IMR-90 (cell line): ENCODE measurements at regions not wholly inside any gene's neighbourhood (a gene's known extent, or its start where the extent isn't known, plus 50 kb on each side); places are given as distances from the start of the nearest gene placed in this dataset.

Experiments used
- ATAC-seq: fragments of 200-7000 bp; cut with Tn5 transposase; 2 replicates; pipeline ENCODE4 v1.9.1; 2020; ENCODE audit warnings: low read depth, mild to moderate bottlenecking, moderate library complexity
- BruUV-seq: library from RNA; stranded (reverse); fragments of 400-500 nt; replicated peaks from 2 replicates; lab custom pipeline; 2021; lab: Mats Ljungman, UMichigan
- CTCF ChIA-PET: fragments of 300-600 bp; formaldehyde crosslinking; extraction: SDS; loops from one replicate; lab custom pipeline; 2021; ENCODE audit warnings: antibody characterized with exemption; lab: Yijun Ruan, JAX
- POLR2A ChIA-PET: fragments of 300-600 bp; sonication (Branson Sonifier 250); formaldehyde crosslinking; loops from one replicate; lab custom pipeline; 2022; ENCODE audit warnings: antibody characterized with exemption; ENCODE audit not compliant: unreplicated experiment; lab: Charles Lee
- DNase-seq: peaks from one replicate; pipeline ENCODE4 v3.0.0; 2013
- H2AFZ ChIP-seq: replicated peaks from 2 replicates; pipeline ENCODE3; 2013; ENCODE audit warnings: low read length, mild to moderate bottlenecking; ENCODE audit not compliant: poor library complexity
- H2AK5ac ChIP-seq: 2 replicates; pipeline ENCODE4 v1.6.1; 2013; ENCODE audit warnings: low read depth, low read length, inconsistent platforms
- H2AK9ac ChIP-seq: replicated peaks from 2 replicates; pipeline ENCODE3; 2013; ENCODE audit warnings: mild to moderate bottlenecking, low read depth, low read length, moderate library complexity; ENCODE audit not compliant: poor library complexity
- H2BK120ac ChIP-seq: 2 replicates; pipeline ENCODE4 v1.6.1; 2013; ENCODE audit warnings: low read depth, low read length, inconsistent platforms
- H2BK15ac ChIP-seq: 3 replicates; pipeline ENCODE4 v1.6.1; 2013; ENCODE audit warnings: low read depth, low read length, inconsistent platforms
- H2BK20ac ChIP-seq: 2 replicates; pipeline ENCODE4 v1.6.1; 2013; ENCODE audit warnings: low read depth, mild to moderate bottlenecking, inconsistent platforms, low read length, moderate library complexity
- H2BK5ac ChIP-seq: 2 replicates; pipeline ENCODE4 v1.6.1; 2013; ENCODE audit warnings: mild to moderate bottlenecking, low read depth, low read length, inconsistent platforms; ENCODE audit not compliant: poor library complexity, severe bottlenecking
- H3K14ac ChIP-seq: replicated peaks from 2 replicates; pipeline ENCODE4 v1.6.1; 2013; ENCODE audit warnings: low read depth, low read length, inconsistent platforms
- H3K18ac ChIP-seq: 2 replicates; pipeline ENCODE4 v1.6.1; 2013; ENCODE audit warnings: low read depth, low read length, control low read depth
- H3K23ac ChIP-seq: 2 replicates; pipeline ENCODE4 v1.6.1; 2013; ENCODE audit warnings: low read depth, low read length, inconsistent platforms
- H3K27ac ChIP-seq: 2 replicates; pipeline ENCODE4 v1.5.1; 2013; ENCODE audit warnings: mild to moderate bottlenecking, control low read depth, low read length; ENCODE audit not compliant: insufficient read depth
- H3K27me3 ChIP-seq: 2 replicates; pipeline ENCODE4 v1.6.1; 2013; ENCODE audit warnings: low read length; ENCODE audit not compliant: control insufficient read depth, insufficient read depth
- H3K36me3 ChIP-seq: 2 replicates; pipeline ENCODE4 v1.6.1; 2013; ENCODE audit warnings: low read length, mixed read lengths; ENCODE audit not compliant: control insufficient read depth, insufficient read depth
- H3K4ac ChIP-seq: 2 replicates; pipeline ENCODE4 v1.6.1; 2013; ENCODE audit warnings: low read depth, low read length, inconsistent platforms
- H3K4me1 ChIP-seq: 2 replicates; pipeline ENCODE4 v1.6.1; 2013; ENCODE audit warnings: low read length, mixed read lengths; ENCODE audit not compliant: control insufficient read depth, insufficient read depth
- H3K4me2 ChIP-seq: 2 replicates; pipeline ENCODE4 v1.6.1; 2013; ENCODE audit warnings: low read depth, mild to moderate bottlenecking, control low read depth, low read length, moderate library complexity
- H3K4me3 ChIP-seq: 2 replicates; pipeline ENCODE4 v1.5.1; 2013; ENCODE audit warnings: low read depth, mild to moderate bottlenecking, control low read depth, low read length, moderate library complexity; ENCODE audit not compliant: insufficient read depth
- H3K56ac ChIP-seq: 2 replicates; pipeline ENCODE4 v1.6.1; 2013; ENCODE audit warnings: low read length, inconsistent platforms; ENCODE audit not compliant: insufficient read depth; ENCODE audit errors: extremely low read depth
- H3K79me1 ChIP-seq, 2 experiments: 2 replicates each; pipeline ENCODE4 v1.6.1; 2013; ENCODE audit warnings: low read length in 2 of 2, inconsistent platforms in 1 of 2, low read depth in 1 of 2
- H3K9ac ChIP-seq: 2 replicates; pipeline ENCODE4 v1.6.1; 2013; ENCODE audit warnings: low read depth, low read length, control low read depth
- H3K9me1 ChIP-seq: 2 replicates; pipeline ENCODE4 v1.6.1; 2013; ENCODE audit warnings: low read length, inconsistent platforms; ENCODE audit not compliant: insufficient read depth
- H3K9me3 ChIP-seq: 2 replicates; pipeline ENCODE4 v1.6.1; 2013; ENCODE audit warnings: low read length; ENCODE audit not compliant: control insufficient read depth, insufficient read depth
- H4K20me1 ChIP-seq: 2 replicates; pipeline ENCODE4 v1.6.1; 2013; ENCODE audit warnings: low read length, inconsistent platforms; ENCODE audit not compliant: insufficient read depth
- H4K5ac ChIP-seq: 2 replicates; pipeline ENCODE4 v1.6.1; 2013; ENCODE audit warnings: mild to moderate bottlenecking, low read depth, low read length, control low read depth
- H4K8ac ChIP-seq, 2 experiments: 2 replicates each; pipeline ENCODE4 v1.6.1; 2013; ENCODE audit warnings: low read depth in 2 of 2, low read length in 2 of 2, control low read depth in 1 of 2, inconsistent platforms in 1 of 2
- H4K91ac ChIP-seq: 2 replicates; pipeline ENCODE4 v1.6.1; 2013; ENCODE audit warnings: low read depth, low read length, inconsistent platforms; ENCODE audit not compliant: insufficient read depth
- BHLHE40 ChIP-seq: fragments of 150-350 bp; IDR thresholded peaks from 2 replicates; pipeline ENCODE4 v1.6.1; 2016; ENCODE audit warnings: mild to moderate bottlenecking, low read depth, low read length
- CEBPB ChIP-seq: IDR thresholded peaks from 2 replicates; pipeline ENCODE4 v1.6.1; 2012; ENCODE audit warnings: low read depth, low read length, improper control_type of control experiment
- CHD1 ChIP-seq: IDR thresholded peaks from 2 replicates; pipeline ENCODE4 v1.6.1; 2012; ENCODE audit warnings: low read depth, low read length, improper control_type of control experiment
- FOS ChIP-seq: fragments of 150-350 bp; IDR thresholded peaks from 2 replicates; pipeline ENCODE4 v1.6.1; 2016; ENCODE audit warnings: low read depth, low read length
- MAFK ChIP-seq: IDR thresholded peaks from 2 replicates; pipeline ENCODE4 v1.6.1; 2012; ENCODE audit warnings: low read depth, low read length, improper control_type of control experiment
- MAZ ChIP-seq: IDR thresholded peaks from 2 replicates; pipeline ENCODE4 v1.6.1; 2012; ENCODE audit warnings: low read depth, mild to moderate bottlenecking, low read length, improper control_type of control experiment, moderate library complexity, borderline replicate concordance
- MXI1 ChIP-seq: IDR thresholded peaks from 2 replicates; pipeline ENCODE4 v1.6.1; 2012; ENCODE audit warnings: low read depth, mild to moderate bottlenecking, low read length, moderate library complexity, borderline replicate concordance
- POLR2A ChIP-seq: IDR thresholded peaks from 2 replicates; pipeline ENCODE4 v1.6.1; 2012; ENCODE audit warnings: mild to moderate bottlenecking, low read depth, low read length
- RCOR1 ChIP-seq: IDR thresholded peaks from 2 replicates; pipeline ENCODE4 v1.6.1; 2012; ENCODE audit warnings: mild to moderate bottlenecking, low read length, improper control_type of control experiment; ENCODE audit not compliant: insufficient replicate concordance
- RFX5 ChIP-seq: IDR thresholded peaks from 2 replicates; pipeline ENCODE4 v1.8.0; 2012; ENCODE audit warnings: low read depth, mild to moderate bottlenecking, low read length, moderate library complexity
- SMC3 ChIP-seq: fragments of 150-350 bp; IDR thresholded peaks from 2 replicates; pipeline ENCODE4 v1.6.1; 2016; ENCODE audit warnings: low read depth, mild to moderate bottlenecking, antibody characterized with exemption, low read length, moderate library complexity
- WGBS, 2 experiments: methylation state at CpG; one replicate each; pipeline versions ENCODE4 v1.1.5 to v1.1.7; 2013; ENCODE audit warnings: missing lambda C conversion rate in 2 of 2; ENCODE audit not compliant: insufficient read length in 1 of 2; ENCODE audit errors: extremely low coverage in 2 of 2; 5-methylcytosine and 5-hydroxymethylcytosine counted together
- dilution Hi-C: fragments of 300-500 bp; cut with HindIII; formaldehyde crosslinking; loops from one replicate; pipeline ENCODE4 v1.14.3; 2018; ENCODE audit warnings: low sequenced_read_pairs; ENCODE audit not compliant: unreplicated experiment
- in situ Hi-C: fragments of 300-500 bp; cut with MboI; formaldehyde crosslinking; loops from 3 replicates; pipeline ENCODE4 v1.14.3; 2019; ENCODE audit warnings: low sequenced_read_pairs, inconsistent platforms, mixed read lengths
- intact Hi-C: fragments of 100-400 bp; cut with micrococcal nuclease; formaldehyde crosslinking; loops from 2 replicates; pipeline ENCODE4 v1.10.0; 2022
- TF ChIP-seq, protein P1 (sequence below): conservative IDR thresholded peaks from 2 replicates; pipeline ENCODE4 v1.5.1; 2012; ENCODE audit warnings: mild to moderate bottlenecking, low read depth, low read length, improper control_type of control experiment
- TF ChIP-seq, protein P2 (sequence below): fragments of 150-350 bp; IDR thresholded peaks from 2 replicates; pipeline ENCODE4 v1.6.1; 2017; ENCODE audit warnings: mild to moderate bottlenecking, antibody characterized with exemption, low read length, low read depth
- TF ChIP-seq, protein P3 (sequence below): fragments of 150-350 bp; IDR thresholded peaks from 2 replicates; pipeline ENCODE4 v1.6.1; 2016; ENCODE audit warnings: low read depth, mild to moderate bottlenecking, low read length, moderate library complexity, borderline replicate concordance

DNA sequence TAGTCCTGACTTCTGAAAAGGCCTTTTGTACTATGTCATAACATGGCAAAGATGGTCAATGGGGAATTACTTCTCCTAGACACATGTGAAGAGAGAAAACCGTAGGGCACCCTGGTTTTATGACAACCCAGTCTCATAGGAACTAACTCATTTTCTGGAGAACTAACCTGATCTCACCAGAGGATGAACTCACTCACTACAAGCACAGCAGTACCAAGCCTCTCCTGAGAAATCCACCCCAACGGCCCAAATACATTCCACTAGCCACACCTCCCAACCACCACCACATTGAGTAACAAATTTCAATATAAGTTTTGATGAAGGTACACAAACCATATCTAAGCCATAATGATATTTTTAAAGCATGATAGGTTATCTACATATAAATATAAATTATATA lies 909.3 kb upstream of the CDH10 start:
- CTCF ChIA-PET: no interaction called here

More for the DNA sequence above, 909.3 kb upstream of the CDH10 start:
- Histone ChIP-seq H3K9me1 (no peaks in the 10 kb centered on the region), H4K20me1 (no peaks in the 10 kb centered on the region), H3K4me3 (no peak overlapping the region), H2AK5ac (no peak overlapping the region), H2BK5ac (no peak overlapping the region), H4K5ac (no peak overlapping the region), H3K14ac (no peak overlapping the region), H3K4ac (no peak overlapping the region), H2BK120ac (no peak overlapping the region), H2AFZ (no peak overlapping the region), H3K9ac (no peak overlapping the region), H3K9me3 (peaks cover 2% of the 10 kb centered on the region; the same call in 1 of the 2 replicates), H4K91ac (no peak overlapping the region), H4K8ac (no peak overlapping the region), H3K36me3 (no peaks in the 10 kb centered on the region), H2BK20ac (no peak overlapping the region), H3K18ac (no peak overlapping the region), H3K56ac (no peak overlapping the region), H3K79me1 (no peaks in the 10 kb centered on the region), H3K27ac (no peak overlapping the region), H2BK15ac (no peak overlapping the region), H3K27me3 (no peaks in the 10 kb centered on the region), H3K4me2 (no peak overlapping the region), H3K23ac (no peak overlapping the region), H2AK9ac (no peak overlapping the region), H3K4me1 (no peaks in the 10 kb centered on the region)
- in situ Hi-C loops: no loop called here
- intact Hi-C loops: no loop called here
- dilution Hi-C loops: no loop called here
- DNase-seq (no peak), ATAC-seq (no peak)
- POLR2A ChIA-PET: no interaction called here
- no CpG with 5 or more reads among the region's 2 CpGs for WGBS, 2 experiments
- no peak for TF ChIP-seq RFX5
- TF ChIP-seq BHLHE40: no peak
- TF ChIP-seq MXI1: no peak
- no peak for TF ChIP-seq SMC3
- no peak for TF ChIP-seq MAFK
- TF ChIP-seq, protein P1, sequence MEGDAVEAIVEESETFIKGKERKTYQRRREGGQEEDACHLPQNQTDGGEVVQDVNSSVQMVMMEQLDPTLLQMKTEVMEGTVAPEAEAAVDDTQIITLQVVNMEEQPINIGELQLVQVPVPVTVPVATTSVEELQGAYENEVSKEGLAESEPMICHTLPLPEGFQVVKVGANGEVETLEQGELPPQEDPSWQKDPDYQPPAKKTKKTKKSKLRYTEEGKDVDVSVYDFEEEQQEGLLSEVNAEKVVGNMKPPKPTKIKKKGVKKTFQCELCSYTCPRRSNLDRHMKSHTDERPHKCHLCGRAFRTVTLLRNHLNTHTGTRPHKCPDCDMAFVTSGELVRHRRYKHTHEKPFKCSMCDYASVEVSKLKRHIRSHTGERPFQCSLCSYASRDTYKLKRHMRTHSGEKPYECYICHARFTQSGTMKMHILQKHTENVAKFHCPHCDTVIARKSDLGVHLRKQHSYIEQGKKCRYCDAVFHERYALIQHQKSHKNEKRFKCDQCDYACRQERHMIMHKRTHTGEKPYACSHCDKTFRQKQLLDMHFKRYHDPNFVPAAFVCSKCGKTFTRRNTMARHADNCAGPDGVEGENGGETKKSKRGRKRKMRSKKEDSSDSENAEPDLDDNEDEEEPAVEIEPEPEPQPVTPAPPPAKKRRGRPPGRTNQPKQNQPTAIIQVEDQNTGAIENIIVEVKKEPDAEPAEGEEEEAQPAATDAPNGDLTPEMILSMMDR: no peak
- TF ChIP-seq FOS: no peak
- TF ChIP-seq, protein P2, sequence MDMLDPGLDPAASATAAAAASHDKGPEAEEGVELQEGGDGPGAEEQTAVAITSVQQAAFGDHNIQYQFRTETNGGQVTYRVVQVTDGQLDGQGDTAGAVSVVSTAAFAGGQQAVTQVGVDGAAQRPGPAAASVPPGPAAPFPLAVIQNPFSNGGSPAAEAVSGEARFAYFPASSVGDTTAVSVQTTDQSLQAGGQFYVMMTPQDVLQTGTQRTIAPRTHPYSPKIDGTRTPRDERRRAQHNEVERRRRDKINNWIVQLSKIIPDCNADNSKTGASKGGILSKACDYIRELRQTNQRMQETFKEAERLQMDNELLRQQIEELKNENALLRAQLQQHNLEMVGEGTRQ: no peak
- TF ChIP-seq, protein P3, sequence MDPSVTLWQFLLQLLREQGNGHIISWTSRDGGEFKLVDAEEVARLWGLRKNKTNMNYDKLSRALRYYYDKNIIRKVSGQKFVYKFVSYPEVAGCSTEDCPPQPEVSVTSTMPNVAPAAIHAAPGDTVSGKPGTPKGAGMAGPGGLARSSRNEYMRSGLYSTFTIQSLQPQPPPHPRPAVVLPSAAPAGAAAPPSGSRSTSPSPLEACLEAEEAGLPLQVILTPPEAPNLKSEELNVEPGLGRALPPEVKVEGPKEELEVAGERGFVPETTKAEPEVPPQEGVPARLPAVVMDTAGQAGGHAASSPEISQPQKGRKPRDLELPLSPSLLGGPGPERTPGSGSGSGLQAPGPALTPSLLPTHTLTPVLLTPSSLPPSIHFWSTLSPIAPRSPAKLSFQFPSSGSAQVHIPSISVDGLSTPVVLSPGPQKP: no peak
- TF ChIP-seq MAZ: no peak
- TF ChIP-seq CEBPB: no peak
- TF ChIP-seq CHD1: no peak
- TF ChIP-seq POLR2A: no peak
- TF ChIP-seq RCOR1: no peak
- BruUV-seq: no TSS peak
